ENCODE measurements at regions not wholly inside any gene's neighbourhood (a gene's known extent, or its start where the extent isn't known, plus 50 kb on each side); places are given as distances from the start of the nearest gene placed in this dataset.

GRCh38 chr2:19491796-19492195, 133.4 kb upstream of the OSR1 start:
- CTCF ChIA-PET, result no interaction called here

More at GRCh38 chr2:19491796-19492195, 133.4 kb upstream of the OSR1 start:
- ChIA-PET POLR2A (no interaction called here), RAD21 (ENCODE audit: unreplicated experiment) (no interaction called here), SMC1A (ENCODE audit: uncharacterized antibody, unreplicated experiment) (no interaction called here)
- Histone ChIP-seq H3K9ac (ENCODE audit: control insufficient read depth, insufficient read depth, low read length) (no peak overlapping the region), H3K36me3 (ENCODE audit: control insufficient read depth in 2 of 2, insufficient read depth in 2 of 2, low read length in 1 of 2) (no peaks in the 10 kb centered on the region), H3K27me3 (replicated peaks in 1 of 2; ENCODE audit: control insufficient read depth in 2 of 2, insufficient read depth in 2 of 2, low read length in 1 of 2) (no peaks in the 10 kb centered on the region), H3K4me3 (no peak overlapping the region), H2AFZ (ENCODE audit: control insufficient read depth, low read depth, low read length) (no peak overlapping the region), H3K9me3 (replicated peaks; ENCODE audit: control insufficient read depth, insufficient read depth, low read length) (no peaks in the 10 kb centered on the region), H3K4me2 (ENCODE audit: control insufficient read depth, insufficient read depth) (no peak overlapping the region), H3K79me2 (ENCODE audit: control insufficient read depth, insufficient read depth, low read length) (no peaks in the 10 kb centered on the region), H4K20me1 (ENCODE audit: control insufficient read depth, insufficient read depth) (no peaks in the 10 kb centered on the region), H3K4me1 (ENCODE audit: control insufficient read depth, insufficient read depth, low read length) (no peaks in the 10 kb centered on the region), H3K27ac (ENCODE audit: control insufficient read depth, insufficient read depth) (no peak overlapping the region)
- no TSS peak for BruUV-seq (replicated peaks)
- no peak for TF ChIP-seq YY1 (IDR thresholded peaks at IDR 0.05; ENCODE audit: low read depth, low read length)
- TF ChIP-seq TCF12 (IDR thresholded peaks at IDR 0.05; ENCODE audit: low read depth, low read length), result no peak
- TF ChIP-seq RELB (IDR thresholded peaks at IDR 0.05; ENCODE audit: low read depth), result no peak
- TF ChIP-seq IRF5 (IDR thresholded peaks at IDR 0.05; ENCODE audit: borderline replicate concordance), result no peak
- no peak for TF ChIP-seq E4F1 (IDR thresholded peaks at IDR 0.05; ENCODE audit: borderline replicate concordance, partially characterized antibody)
- no peak for TF ChIP-seq ZSCAN29 (IDR thresholded peaks at IDR 0.05)
- FAIRE-seq, result no peak
- no peak for ATAC-seq
- 5% methylated on average over 3 of the region's 3 CpGs for WGBS (ENCODE audit: insufficient coverage, insufficient replicate concordance, low lambda C conversion rate, missing lambda C conversion rate)
- no peak for DNase-seq (ENCODE audit: low read depth, low spot score)
- intact Hi-C loops (cut with micrococcal nuclease; ENCODE audit: unreplicated experiment) (no loop called here), in situ Hi-C loops (cut with MboI) (no loop called here)

Data from GM12878 (cell line).